ENCODE measurements at regions not wholly inside any gene's neighbourhood (a gene's known extent, or its start where the extent isn't known, plus 50 kb on each side); places are given as distances from the start of the nearest gene placed in this dataset.

DNA sequence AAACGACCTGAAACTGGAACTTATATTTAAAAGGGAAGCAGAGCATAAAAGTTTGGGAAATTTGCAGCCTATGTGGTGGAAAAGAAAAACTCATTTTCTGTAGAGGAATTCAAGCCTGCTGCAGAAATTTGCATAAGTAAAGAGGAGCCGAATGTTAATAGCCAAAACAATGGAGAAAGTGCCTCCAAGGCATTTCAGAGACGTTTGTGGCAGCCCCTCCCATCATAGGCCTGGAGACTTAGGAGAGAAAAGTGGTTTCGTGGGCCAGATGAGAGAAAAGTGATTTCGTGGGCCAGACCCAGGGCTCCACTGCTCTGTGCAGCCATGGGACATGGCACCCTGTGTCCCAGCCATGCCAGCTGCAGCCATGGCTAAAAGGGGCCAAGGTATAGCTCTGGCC lies 361.9 kb downstream of the PCDH19 start:
- TF ChIP-seq POLR2A (IDR thresholded peaks at IDR 0.05) (no peak), CTCF (IDR thresholded peaks at IDR 0.05) (no peak), POLR2AphosphoS5 (IDR thresholded peaks at IDR 0.05) (no peak)

Data from stomach (tissue), 4 donors.